H9 (cell line): ENCODE measurements at regions not wholly inside any gene's neighbourhood (a gene's known extent, or its start where the extent isn't known, plus 50 kb on each side); places are given as distances from the start of the nearest gene placed in this dataset.

Source experiments
- DNase-seq: peaks from one replicate; pipeline ENCODE4 v3.0.0-alpha.2; 2017
- H2AFZ ChIP-seq: one replicate; pipeline ENCODE4 v1.6.1; 2013; ENCODE audit warnings: mild to moderate bottlenecking, low read length, control low read depth, moderate library complexity
- H2AK5ac ChIP-seq: 2 replicates; pipeline ENCODE4 v1.6.1; 2013; ENCODE audit warnings: low read length, control low read depth, mixed read lengths; ENCODE audit not compliant: insufficient read length
- H2BK120ac ChIP-seq: one replicate; pipeline ENCODE4 v1.6.1; 2013; ENCODE audit warnings: low read depth, mild to moderate bottlenecking, low read length, control low read depth, inconsistent platforms; ENCODE audit not compliant: poor library complexity, severe bottlenecking
- H2BK12ac ChIP-seq: 2 replicates; pipeline ENCODE4 v1.6.1; 2013; ENCODE audit warnings: low read length, control low read depth, mixed read lengths, low read depth; ENCODE audit not compliant: insufficient read length
- H2BK15ac ChIP-seq: 2 replicates; pipeline ENCODE4 v1.6.1; 2013; ENCODE audit warnings: low read depth, low read length, control low read depth
- H2BK20ac ChIP-seq: one replicate; pipeline ENCODE4 v1.6.1; 2013; ENCODE audit warnings: low read depth, mild to moderate bottlenecking, low read length, control low read depth, inconsistent platforms; ENCODE audit not compliant: poor library complexity, severe bottlenecking
- H2BK5ac ChIP-seq: 2 replicates; pipeline ENCODE4 v1.6.1; 2013; ENCODE audit warnings: low read length, control low read depth, mixed read lengths; ENCODE audit not compliant: insufficient read length
- H3K14ac ChIP-seq: 2 replicates; pipeline ENCODE4 v1.6.1; 2013; ENCODE audit warnings: low read length, control low read depth; ENCODE audit not compliant: insufficient read depth
- H3K18ac ChIP-seq: 2 replicates; pipeline ENCODE4 v1.6.1; 2013; ENCODE audit warnings: low read depth, mild to moderate bottlenecking, mixed read lengths, low read length, control low read depth; ENCODE audit not compliant: insufficient read length
- H3K23ac ChIP-seq: 2 replicates; pipeline ENCODE4 v1.6.1; 2013; ENCODE audit warnings: low read length, control low read depth, mixed read lengths, low read depth; ENCODE audit not compliant: insufficient read length
- H3K23me2 ChIP-seq: 2 replicates; pipeline ENCODE4 v1.6.1; 2013; ENCODE audit warnings: low read depth, mild to moderate bottlenecking, mixed read lengths, low read length, control low read depth; ENCODE audit not compliant: insufficient read length, poor library complexity, severe bottlenecking
- H3K27ac ChIP-seq: 2 replicates; pipeline ENCODE4 v1.5.1; 2013; ENCODE audit warnings: low read length, control low read depth, mixed read lengths, low read depth; ENCODE audit not compliant: insufficient read length
- H3K27me3 ChIP-seq: 2 replicates; pipeline ENCODE4 v1.6.1; 2013; ENCODE audit warnings: low read length, control low read depth, inconsistent platforms; ENCODE audit not compliant: insufficient read depth
- H3K4ac ChIP-seq: 2 replicates; pipeline ENCODE4 v1.6.1; 2013; ENCODE audit warnings: low read depth, mild to moderate bottlenecking, control low read depth, inconsistent platforms, low read length, moderate library complexity
- H3K4me1 ChIP-seq: 2 replicates; pipeline ENCODE4 v1.6.1; 2013; ENCODE audit warnings: low read length, control low read depth, inconsistent platforms; ENCODE audit not compliant: insufficient read depth
- H3K4me2 ChIP-seq: 2 replicates; pipeline ENCODE4 v1.6.1; 2013; ENCODE audit warnings: low read length, control low read depth, mixed read lengths; ENCODE audit not compliant: insufficient read length, insufficient read depth
- H3K56ac ChIP-seq: 2 replicates; pipeline ENCODE4 v1.6.1; 2013; ENCODE audit warnings: low read depth, mild to moderate bottlenecking, mixed read lengths, low read length, control low read depth; ENCODE audit not compliant: insufficient read length
- H3K79me1 ChIP-seq: 2 replicates; pipeline ENCODE4 v1.6.1; 2013; ENCODE audit warnings: low read depth, mild to moderate bottlenecking, moderate library complexity, low read length, control low read depth, inconsistent platforms; ENCODE audit not compliant: insufficient read depth, poor library complexity, severe bottlenecking
- H3K79me2 ChIP-seq: 2 replicates; pipeline ENCODE4 v1.6.1; 2013; ENCODE audit warnings: low read length, control low read depth, inconsistent platforms; ENCODE audit not compliant: insufficient read depth
- H3K9ac ChIP-seq: 2 replicates; pipeline ENCODE4 v1.6.1; 2013; ENCODE audit warnings: low read length, control low read depth, mixed read lengths; ENCODE audit not compliant: insufficient read length; ENCODE audit errors: extremely low read depth
- H3K9me3 ChIP-seq: one replicate; pipeline ENCODE4 v1.6.1; 2013; ENCODE audit warnings: low read depth, low read length, inconsistent platforms; ENCODE audit not compliant: control insufficient read depth
- H3T11ph ChIP-seq: one replicate; pipeline ENCODE4 v1.6.1; 2013; ENCODE audit warnings: mild to moderate bottlenecking, low read length, control low read depth, inconsistent platforms
- H4K20me1 ChIP-seq: one replicate; pipeline ENCODE4 v1.6.1; 2013; ENCODE audit not compliant: control insufficient read depth, insufficient read length, insufficient read depth
- H4K5ac ChIP-seq: 2 replicates; pipeline ENCODE4 v1.6.1; 2013; ENCODE audit warnings: low read depth, mild to moderate bottlenecking, mixed read lengths, low read length, control low read depth; ENCODE audit not compliant: insufficient read length
- H4K8ac ChIP-seq: replicated peaks from 2 replicates; pipeline ENCODE4 v1.6.1; 2013; ENCODE audit warnings: low read length, control low read depth, mixed read lengths, low read depth; ENCODE audit not compliant: insufficient read length
- H4K91ac ChIP-seq: 2 replicates; pipeline ENCODE4 v1.6.1; 2013; ENCODE audit warnings: low read depth, mild to moderate bottlenecking, moderate library complexity, mixed read lengths, low read length, control low read depth; ENCODE audit not compliant: insufficient read length
- H3K27ac Mint-ChIP-seq, 3 experiments: 2 replicates in 2 of 3; 3 replicates in 1 of 3; pipeline ENCODE4 v1.8.0; 2020 to 2021; ENCODE audit warnings: mixed read lengths in 3 of 3, mild to moderate bottlenecking in 1 of 3, moderate library complexity in 1 of 3
- H3K27me3 Mint-ChIP-seq: 2 replicates; pipeline ENCODE4 v1.8.0; 2021; ENCODE audit warnings: low read depth, mild to moderate bottlenecking, moderate library complexity, mixed read lengths
- H3K36me3 Mint-ChIP-seq, 3 experiments: 2 replicates in 2 of 3; 3 replicates in 1 of 3; pipeline ENCODE4 v1.8.0; 2020 to 2021; ENCODE audit warnings: low read depth in 3 of 3, mixed read lengths in 3 of 3; ENCODE audit not compliant: insufficient read depth in 1 of 3
- H3K4me1 Mint-ChIP-seq, 2 experiments: 2 replicates each; pipeline ENCODE4 v1.8.0; 2020; ENCODE audit warnings: mixed read lengths in 2 of 2
- H3K4me3 Mint-ChIP-seq, 2 experiments: 2 replicates in 1 of 2; 3 replicates in 1 of 2; pipeline ENCODE4 v1.8.0; 2020 to 2021; ENCODE audit warnings: mild to moderate bottlenecking in 2 of 2, mixed read lengths in 2 of 2, moderate library complexity in 1 of 2
- H3K9me3 Mint-ChIP-seq, 2 experiments: 2 replicates in 1 of 2; 3 replicates in 1 of 2; pipeline ENCODE4 v1.8.0; 2020; ENCODE audit warnings: mild to moderate bottlenecking in 2 of 2, mixed read lengths in 2 of 2, moderate library complexity in 1 of 2
- CTCF ChIP-seq: fragments of 200-600 bp; sonication (generic); conservative IDR thresholded peaks from 3 replicates; pipeline ENCODE4 v1.8.0; 2021; ENCODE audit warnings: antibody characterized with exemption, mild to moderate bottlenecking

- Histone ChIP-seq H3K79me1 (no peaks in the 10 kb centered on the region), H2BK20ac (no peak overlapping the region), H2AFZ (no peak overlapping the region), H3K9me3 (no peaks in the 10 kb centered on the region), H3K4me1 (no peaks in the 10 kb centered on the region; the same call in 1 of the 2 replicates), H3K27ac (no peak overlapping the region), H3K18ac (no peak overlapping the region), H3K79me2 (no peaks in the 10 kb centered on the region), H3K27me3 (no peaks in the 10 kb centered on the region), H4K8ac (no peak overlapping the region), H2AK5ac (no peak overlapping the region), H3K56ac (no peak overlapping the region), H4K5ac (no peak overlapping the region), H3K9ac (no peak overlapping the region), H2BK15ac (no peak overlapping the region), H3K4ac (no peak overlapping the region), H4K20me1 (no peaks in the 10 kb centered on the region), H2BK5ac (no peak overlapping the region), H3K23me2 (no peaks in the 10 kb centered on the region), H3T11ph (no peak overlapping the region), H2BK120ac (no peak overlapping the region), H3K14ac (no peak overlapping the region), H4K91ac (no peak overlapping the region), H2BK12ac (no peak overlapping the region), H3K23ac (no peak overlapping the region), H3K4me2 (no peak overlapping the region)
- no peaks in the 10 kb centered on the region for H3K4me1 Mint-ChIP-seq
- DNase-seq = no peak
- H3K36me3 Mint-ChIP-seq = no peaks in the 10 kb centered on the region
- no peak for TF ChIP-seq CTCF
- no peak overlapping the region for H3K27ac Mint-ChIP-seq
- H3K9me3 Mint-ChIP-seq = no peaks in the 10 kb centered on the region
- H3K4me3 Mint-ChIP-seq = no peak overlapping the region
- no peaks in the 10 kb centered on the region for H3K27me3 Mint-ChIP-seq
These were observed 216.2 kb downstream of the DUSP6 start for GRCh38 chr12:89135976-89136634.
